Skeletal muscle tissue (tissue), 3 donors: ENCODE measurements at regions not wholly inside any gene's neighbourhood (a gene's known extent, or its start where the extent isn't known, plus 50 kb on each side); places are given as distances from the start of the nearest gene placed in this dataset.

Experiments
- H3K27ac ChIP-seq: one replicate; pipeline ENCODE4 v1.7.0; 2013; ENCODE audit warnings: mild to moderate bottlenecking, low read depth, low read length, inconsistent platforms
- H3K27me3 ChIP-seq, 3 donors: one replicate each; pipeline ENCODE4 v1.7.0; 2013; ENCODE audit warnings: low read length in 3 of 3; ENCODE audit not compliant: control insufficient read depth in 3 of 3, insufficient read depth in 3 of 3
- H3K36me3 ChIP-seq, 3 donors: one replicate each; pipeline ENCODE4 v1.7.0; 2013; ENCODE audit warnings: low read length in 3 of 3; ENCODE audit not compliant: control insufficient read depth in 3 of 3, insufficient read depth in 3 of 3
- H3K4me1 ChIP-seq, 3 donors: one replicate each; pipeline ENCODE4 v1.7.0; 2013; ENCODE audit warnings: low read length in 3 of 3, mild to moderate bottlenecking in 3 of 3; ENCODE audit not compliant: control insufficient read depth in 3 of 3, insufficient read depth in 3 of 3
- H3K4me3 ChIP-seq, 3 donors: one replicate each; pipeline ENCODE4 v1.7.0; 2013; ENCODE audit warnings: low read length in 3 of 3
- H3K9ac ChIP-seq, 3 donors: one replicate each; pipeline ENCODE4 v1.7.0; 2013; ENCODE audit warnings: low read length in 3 of 3, mild to moderate bottlenecking in 3 of 3, moderate library complexity in 2 of 3, low read depth in 1 of 3
- H3K9me3 ChIP-seq, 3 donors: one replicate each; pipeline ENCODE4 v1.7.0; 2013; ENCODE audit warnings: low read length in 3 of 3; ENCODE audit not compliant: control insufficient read depth in 3 of 3
- donor health status: Osteomylitis.

DNA sequence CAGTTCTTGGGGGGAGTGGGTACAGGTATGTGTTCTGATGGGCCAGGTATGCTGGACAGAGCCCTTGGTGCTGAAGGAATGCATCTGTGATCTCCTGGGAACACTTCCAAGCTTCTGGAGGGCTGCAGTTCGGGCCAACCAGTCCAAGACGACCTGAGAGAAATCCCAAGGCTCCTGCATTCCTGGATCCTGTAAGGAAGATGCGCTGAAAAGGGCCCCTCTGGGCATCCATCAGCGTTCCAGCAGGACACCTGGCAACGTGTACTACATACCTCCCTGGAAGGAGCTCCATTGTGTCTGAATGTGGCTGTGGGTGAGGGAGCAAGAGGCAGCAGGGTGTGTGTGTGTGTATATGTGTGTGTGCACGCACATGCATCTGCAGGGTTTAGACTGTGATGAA is 144.7 kb downstream of the FAM43A start:
- H3K4me3 ChIP-seq: no peak overlapping the region

DNA sequence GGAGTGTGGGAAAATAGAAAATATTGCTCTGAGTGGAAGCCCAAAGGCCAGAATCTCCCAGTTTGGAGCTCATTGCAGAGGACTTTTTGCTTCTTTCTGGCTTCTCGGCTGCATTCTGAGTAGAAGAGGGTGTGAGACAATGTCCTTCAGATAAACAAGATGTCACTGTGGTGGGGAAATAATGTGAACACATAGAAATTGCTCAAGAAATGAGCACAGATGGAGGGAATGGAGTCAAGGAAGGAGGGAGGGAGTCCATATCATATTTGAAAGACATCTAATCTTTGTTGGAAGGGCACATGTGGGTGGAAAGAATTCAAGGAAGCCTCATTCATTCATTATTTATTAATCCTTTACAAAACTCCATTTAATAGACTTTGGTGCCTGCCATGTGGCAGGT is 145.3 kb downstream of the FAM43A start:
- Histone ChIP-seq H3K4me3 (no peak overlapping the region), H3K4me1 (no peaks in the 10 kb centered on the region), H3K27me3 (no peaks in the 10 kb centered on the region), H3K36me3 (no peaks in the 10 kb centered on the region), H3K9ac (no peak overlapping the region), H3K27ac (no peak overlapping the region), H3K9me3 (no peaks in the 10 kb centered on the region)

More for the DNA sequence above, 144.7 kb downstream of the FAM43A start:
- no peaks in the 10 kb centered on the region for H3K27me3 ChIP-seq
- no peaks in the 10 kb centered on the region for H3K36me3 ChIP-seq
- no peaks in the 10 kb centered on the region for H3K9me3 ChIP-seq
- no peak overlapping the region for H3K27ac ChIP-seq
- peaks cover 3 to 5% (median 4%) of the 10 kb centered on the region in 3 donors for H3K4me1 ChIP-seq
- no peak overlapping the region for H3K9ac ChIP-seq

DNA sequence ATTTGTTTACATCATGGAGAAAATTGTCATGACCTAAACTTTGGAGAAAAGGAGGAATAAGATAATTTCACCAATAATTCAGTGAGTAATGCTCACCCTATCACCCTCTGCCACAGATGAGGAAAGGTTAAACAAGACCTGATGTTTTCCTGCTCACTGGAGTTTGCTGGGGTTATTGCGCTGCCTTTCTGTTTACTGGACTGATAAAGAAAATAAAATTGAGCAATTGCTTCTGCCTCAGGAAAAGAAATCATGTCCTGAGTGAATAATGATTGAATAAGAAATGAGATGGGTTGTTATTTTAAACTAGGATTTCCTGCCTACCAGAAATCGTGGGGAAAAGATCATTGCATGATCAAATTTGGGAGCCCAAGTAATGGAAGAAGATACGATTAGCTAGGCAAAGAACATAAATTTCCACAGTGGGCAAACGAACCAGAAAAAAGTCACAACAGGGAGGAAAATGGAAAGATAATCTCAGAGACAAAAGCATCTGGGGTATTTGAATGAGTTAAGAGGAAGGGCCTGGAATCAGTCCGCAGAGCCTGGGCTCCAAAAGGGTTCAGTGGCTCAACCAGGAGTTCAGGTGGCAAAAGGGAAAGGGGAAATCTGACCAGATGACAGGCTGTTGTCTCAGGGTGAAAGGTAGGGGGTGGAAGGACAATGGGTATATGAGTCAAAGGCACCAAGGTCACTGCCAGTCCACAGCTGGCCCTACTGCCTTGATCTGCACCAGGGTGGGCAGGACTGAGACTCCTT is 146.8 kb downstream of the FAM43A start:
- H3K27ac ChIP-seq: no peak overlapping the region
- H3K4me1 ChIP-seq: no peaks in the 10 kb centered on the region
- no peaks in the 10 kb centered on the region for H3K27me3 ChIP-seq
- no peak overlapping the region for H3K9ac ChIP-seq
- no peaks in the 10 kb centered on the region for H3K9me3 ChIP-seq
- no peak overlapping the region for H3K4me3 ChIP-seq
- no peaks in the 10 kb centered on the region for H3K36me3 ChIP-seq

DNA sequence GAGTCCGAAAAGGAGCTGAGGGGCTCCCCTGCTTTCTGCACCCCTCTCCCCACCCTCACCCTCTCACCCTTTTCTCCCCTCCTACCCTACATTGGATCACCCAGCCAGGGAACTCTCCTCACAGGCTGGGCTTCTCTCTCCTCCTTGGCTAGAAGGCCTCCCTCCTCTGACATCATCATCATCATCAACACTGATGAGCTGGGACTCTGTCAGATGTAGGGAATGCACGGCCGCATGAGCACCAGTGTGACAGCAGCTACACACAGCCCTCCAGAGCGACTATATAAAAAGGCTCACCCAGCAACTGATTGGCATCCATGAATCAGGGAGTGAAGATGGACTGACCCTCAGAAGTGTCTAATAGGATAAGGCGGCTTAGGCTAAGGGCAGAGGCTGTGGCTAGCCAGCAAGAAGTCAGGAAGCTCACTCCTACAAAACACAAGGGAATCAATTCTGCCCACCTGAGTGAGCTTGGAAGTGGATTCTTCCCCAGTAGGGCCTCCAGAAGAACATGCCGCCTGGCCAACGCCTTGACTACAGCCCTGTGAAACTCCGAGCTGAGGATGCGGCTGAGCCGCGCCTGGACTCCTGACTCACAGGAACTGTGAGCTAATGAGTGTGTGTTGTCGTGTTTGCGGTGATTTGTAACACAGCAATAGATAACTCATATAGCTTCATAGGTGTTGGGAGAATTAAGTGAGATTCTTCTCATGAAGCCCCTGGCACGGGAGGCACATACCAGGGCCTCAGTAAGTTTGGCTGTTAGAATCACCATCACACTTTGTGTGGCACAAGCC is 147.6 kb downstream of the FAM43A start:
- Histone ChIP-seq H3K9me3 (no peaks in the 10 kb centered on the region), H3K9ac (no peak overlapping the region), H3K27me3 (no peaks in the 10 kb centered on the region), H3K4me1 (no peaks in the 10 kb centered on the region), H3K27ac (no peak overlapping the region), H3K36me3 (no peaks in the 10 kb centered on the region), H3K4me3 (no peak overlapping the region)

DNA sequence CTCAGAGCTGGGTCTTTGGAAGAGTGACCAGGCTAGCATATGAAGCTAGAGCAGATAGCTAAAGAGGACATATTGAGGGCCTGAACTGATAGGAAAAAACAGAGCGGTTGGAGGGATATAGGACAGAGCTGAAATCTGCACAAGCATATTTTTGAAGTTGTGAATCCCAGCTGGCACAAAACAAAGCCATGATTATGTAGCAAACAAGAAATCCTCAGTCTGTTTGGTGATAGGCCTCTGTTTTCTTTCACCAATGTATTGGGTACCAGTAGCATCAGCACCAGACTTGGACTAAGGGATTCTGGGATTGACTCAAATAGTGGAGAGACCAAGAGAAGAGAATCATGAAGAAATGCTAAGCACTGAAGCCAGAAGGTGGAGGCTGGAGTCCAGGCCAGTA is 151.0 kb downstream of the FAM43A start:
- Histone ChIP-seq H3K27ac (no peak overlapping the region), H3K9me3 (no peaks in the 10 kb centered on the region), H3K27me3 (no peaks in the 10 kb centered on the region), H3K4me1 (no peaks in the 10 kb centered on the region), H3K4me3 (no peak overlapping the region), H3K36me3 (no peaks in the 10 kb centered on the region), H3K9ac (no peak overlapping the region)

DNA sequence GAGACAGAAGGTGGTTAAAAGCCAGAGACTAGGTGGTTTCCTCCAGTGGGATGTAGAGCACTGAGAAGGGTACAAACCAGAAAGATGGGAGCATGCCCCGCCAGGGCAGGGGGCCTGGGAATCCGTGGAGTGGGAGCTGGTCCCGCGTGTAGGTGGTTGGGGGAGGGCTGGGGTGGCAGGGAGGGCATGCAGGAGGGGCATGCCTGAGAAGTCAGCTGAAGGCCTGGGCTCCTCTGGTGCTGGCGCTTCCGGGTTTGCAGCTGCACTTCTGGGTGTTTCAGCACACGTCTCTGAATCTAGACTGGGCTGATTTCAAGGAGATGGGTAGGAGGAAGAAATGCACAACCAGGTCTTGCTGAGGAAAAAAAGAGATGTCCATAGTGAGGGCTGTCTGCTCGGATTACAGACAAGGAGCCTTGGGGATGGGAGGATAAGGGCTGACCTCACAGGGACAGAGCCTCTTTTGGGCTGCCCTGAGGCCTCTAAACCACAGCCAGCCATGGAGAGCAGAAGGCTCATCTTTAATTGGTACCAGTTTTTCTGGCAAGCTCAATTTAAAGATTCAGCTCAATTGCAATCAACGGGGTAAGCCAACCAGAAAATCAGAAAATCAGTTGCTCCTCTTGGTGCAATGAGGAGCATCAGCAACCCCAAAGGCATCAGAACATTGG is 151.9 kb downstream of the FAM43A start:
- Histone ChIP-seq H3K4me3 (no peak overlapping the region), H3K4me1 (no peaks in the 10 kb centered on the region), H3K9me3 (no peaks in the 10 kb centered on the region), H3K36me3 (no peaks in the 10 kb centered on the region), H3K9ac (no peak overlapping the region), H3K27ac (no peak overlapping the region), H3K27me3 (no peaks in the 10 kb centered on the region)

DNA sequence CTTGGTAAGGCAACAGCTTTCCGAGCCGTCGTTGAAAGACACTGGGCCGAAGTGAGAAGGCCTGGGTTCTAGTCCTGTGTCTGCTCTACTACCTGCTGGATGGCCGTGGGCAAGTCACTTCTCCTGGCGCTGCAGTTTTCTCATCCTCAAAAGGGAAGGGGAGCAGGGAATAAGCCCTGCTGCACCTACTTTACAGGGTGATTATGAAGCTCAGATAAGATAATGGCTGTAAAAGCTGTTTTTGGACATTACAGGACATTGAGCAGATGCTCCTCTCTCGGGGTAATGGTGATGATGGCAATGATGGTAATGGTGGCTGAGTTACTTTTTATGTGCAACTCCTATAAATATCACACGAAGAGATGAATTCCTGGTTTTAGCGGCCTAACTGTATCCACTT is 152.6 kb downstream of the FAM43A start:
- no peaks in the 10 kb centered on the region for H3K4me1 ChIP-seq

DNA sequence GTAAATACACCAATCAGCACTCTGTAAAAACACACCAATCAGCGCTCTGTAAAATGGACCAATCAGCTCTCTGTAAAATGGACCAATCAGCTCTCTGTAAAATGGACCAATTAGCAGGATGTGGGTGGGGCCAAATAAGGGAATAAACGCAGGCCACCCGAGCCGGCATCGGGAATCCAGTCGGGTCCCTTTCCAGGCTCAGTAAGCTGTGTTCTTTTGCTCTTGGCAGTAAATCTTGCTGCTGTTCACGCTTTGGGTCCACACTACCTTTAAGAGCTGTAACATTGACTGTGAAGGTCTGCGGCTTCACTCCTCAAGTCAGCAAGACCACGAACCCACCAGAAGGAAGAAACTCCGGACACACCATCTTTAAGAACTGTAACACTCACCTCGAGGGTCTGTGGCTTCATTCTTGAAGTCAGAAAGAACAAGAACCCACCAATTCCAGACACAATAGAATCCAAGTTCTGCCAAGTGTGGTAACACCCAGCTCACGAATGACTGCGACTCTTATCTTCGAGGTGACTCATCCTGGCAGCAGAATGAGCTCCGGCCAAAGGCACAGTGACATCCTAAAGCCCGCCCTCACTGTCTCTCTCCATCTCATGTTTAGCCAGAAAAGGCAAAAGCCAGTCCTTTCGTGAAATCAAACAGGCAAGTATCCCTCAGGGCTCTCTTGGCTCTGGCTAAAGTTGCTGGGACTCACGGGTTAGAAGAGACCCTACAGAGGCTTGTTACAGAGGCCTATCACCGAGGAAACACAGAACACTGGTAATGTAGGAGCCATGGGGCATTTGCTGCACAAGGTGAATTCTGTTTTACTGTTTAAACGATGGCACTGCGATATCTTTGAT is 155.2 kb downstream of the FAM43A start:
- Histone ChIP-seq H3K27me3 (no peaks in the 10 kb centered on the region), H3K9ac (no peak overlapping the region), H3K4me1 (no peaks in the 10 kb centered on the region), H3K27ac (no peak overlapping the region), H3K36me3 (no peaks in the 10 kb centered on the region), H3K4me3 (no peak overlapping the region), H3K9me3 (no peaks in the 10 kb centered on the region)

More for the DNA sequence above, 152.6 kb downstream of the FAM43A start:
- H3K9ac ChIP-seq: no peak overlapping the region
- H3K4me3 ChIP-seq: no peak overlapping the region
- no peak overlapping the region for H3K27ac ChIP-seq
- H3K36me3 ChIP-seq: no peaks in the 10 kb centered on the region
- H3K9me3 ChIP-seq: no peaks in the 10 kb centered on the region
- no peaks in the 10 kb centered on the region for H3K27me3 ChIP-seq

DNA sequence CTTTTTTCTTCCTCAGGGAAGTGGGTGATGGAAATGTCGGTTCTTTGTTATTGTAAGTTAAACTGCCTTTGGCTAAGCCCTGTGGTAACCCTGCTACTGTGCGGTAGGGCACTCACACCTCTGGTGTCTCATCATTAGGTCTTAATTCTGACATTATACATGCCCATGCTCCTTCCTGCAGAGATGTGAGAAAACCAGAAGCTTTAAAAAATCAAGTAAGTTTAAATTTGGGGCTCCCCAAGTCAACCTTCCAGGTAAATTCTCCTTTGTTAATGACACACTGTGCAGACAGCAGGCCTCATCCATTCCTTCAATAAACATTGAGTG is 155.8 kb downstream of the FAM43A start:
- H3K9me3 ChIP-seq: no peaks in the 10 kb centered on the region
- H3K27ac ChIP-seq: no peak overlapping the region
- H3K9ac ChIP-seq: no peak overlapping the region
- H3K36me3 ChIP-seq: no peaks in the 10 kb centered on the region
- no peaks in the 10 kb centered on the region for H3K27me3 ChIP-seq
- H3K4me1 ChIP-seq: no peaks in the 10 kb centered on the region
- no peak overlapping the region for H3K4me3 ChIP-seq
